HepG2 (cell line): ENCODE measurements at regions not wholly inside any gene's neighbourhood (a gene's known extent, or its start where the extent isn't known, plus 50 kb on each side); places are given as distances from the start of the nearest gene placed in this dataset.

Experiments
- ATAC-seq: fragments of 200-7000 bp; cut with Tn5 transposase; 3 replicates; pipeline ENCODE4 v1.9.1; 2020; ENCODE audit warnings: mild to moderate bottlenecking, moderate library complexity
- BruUV-seq: library from RNA; stranded (reverse); fragments of 400-500 nt; replicated peaks from 2 replicates; lab custom pipeline; 2021; lab: Mats Ljungman, UMichigan
- CTCF ChIA-PET: fragments of 300-600 bp; formaldehyde crosslinking; extraction: SDS; loops from one replicate; lab custom pipeline; 2021; ENCODE audit warnings: low total read pairs, inconsistent platforms, low intra/inter-chr PET ratio; lab: Yijun Ruan, JAX
- POLR2A ChIA-PET: fragments of 350-600 bp; sonication (Branson Sonifier 250); formaldehyde crosslinking; loops from one replicate; lab custom pipeline; 2020; ENCODE audit warnings: antibody characterized with exemption, inconsistent platforms; lab: Yijun Ruan, JAX
- DNase-seq: peaks from one replicate; pipeline ENCODE4 v3.0.0-alpha.2; 2015; ENCODE audit warnings: low spot score
- FAIRE-seq: peaks from 3 replicates; lab custom pipeline; 2011; peaks lifted over from hg19 to GRCh38; lab: Jason Lieb, UNC
- H2AFZ ChIP-seq: one replicate; pipeline ENCODE4 v1.6.1; 2011; ENCODE audit warnings: low read length, inconsistent platforms
- H3K27ac ChIP-seq: fragments of 300-600 bp; 3 replicates; pipeline ENCODE4 v1.8.0; 2011; ENCODE audit warnings: mixed run types, mild to moderate bottlenecking, mixed read lengths, low read length, inconsistent platforms; ENCODE audit not compliant: insufficient read depth; ENCODE audit errors: extremely low read length
- H3K27me3 ChIP-seq, 2 experiments: fragments of 200-600 bp in 1 of 2; 2 replicates in 1 of 2; 3 replicates in 1 of 2; pipeline versions ENCODE4 v1.6.0 to v1.8.0; 2011; ENCODE audit warnings: low read length in 2 of 2, mild to moderate bottlenecking in 2 of 2, moderate library complexity in 2 of 2, inconsistent platforms in 1 of 2; ENCODE audit not compliant: insufficient read depth in 2 of 2, control insufficient read depth in 1 of 2
- H3K36me3 ChIP-seq, 2 experiments: fragments of 200-600 bp in 1 of 2; replicated peaks in 1 of 2; 2 replicates in 1 of 2; 3 replicates in 1 of 2; pipeline versions ENCODE4 v1.5.1 to v1.8.0; 2011; ENCODE audit warnings: low read length in 2 of 2, inconsistent platforms in 1 of 2; ENCODE audit not compliant: insufficient read depth in 2 of 2, control insufficient read depth in 1 of 2
- H3K4me1 ChIP-seq: 2 replicates; pipeline ENCODE4 v1.5.1; 2012; ENCODE audit warnings: low read length, inconsistent platforms; ENCODE audit not compliant: insufficient read depth
- H3K4me2 ChIP-seq: 2 replicates; pipeline ENCODE4 v1.6.0; 2011; ENCODE audit warnings: low read depth, low read length, inconsistent platforms
- H3K4me3 ChIP-seq, 3 experiments: fragments of 200-600 bp in 1 of 3; sonication (generic), shearing (Covaris generic) in 1 of 3; replicated peaks in 1 of 3; 2 replicates each; pipeline ENCODE4 v1.5.1; 2011 to 2016; ENCODE audit warnings: low read length in 3 of 3, inconsistent platforms in 2 of 3, low read depth in 2 of 3, mild to moderate bottlenecking in 2 of 3, control low read depth in 1 of 3, mixed read lengths in 1 of 3; ENCODE audit not compliant: insufficient read depth in 1 of 3
- H3K79me2 ChIP-seq: one replicate; pipeline ENCODE4 v1.6.1; 2011; ENCODE audit warnings: low read length, inconsistent platforms; ENCODE audit not compliant: insufficient read depth
- H3K9ac ChIP-seq: 2 replicates; pipeline ENCODE4 v1.6.0; 2011; ENCODE audit warnings: mild to moderate bottlenecking, low read depth, low read length, inconsistent platforms; ENCODE audit not compliant: insufficient read depth
- H3K9me3 ChIP-seq: 2 replicates; pipeline ENCODE4 v1.5.1; 2012; ENCODE audit warnings: mild to moderate bottlenecking, low read length
- H4K20me1 ChIP-seq: 2 replicates; pipeline ENCODE4 v1.6.0; 2011; ENCODE audit warnings: inconsistent platforms, mild to moderate bottlenecking, low read length, moderate library complexity; ENCODE audit not compliant: insufficient read depth
- ATAD3A ChIP-seq: sonication (generic); formaldehyde crosslinking; IDR thresholded peaks from 2 replicates; pipeline ENCODE4 v1.4.0; 2020; ENCODE audit warnings: missing genetic modification reagents
- GZF1 ChIP-seq: sonication (generic); formaldehyde crosslinking; IDR thresholded peaks from 2 replicates; pipeline ENCODE4 v1.5.1; 2020; ENCODE audit warnings: mild to moderate bottlenecking, missing genetic modification reagents
- KLF6 ChIP-seq: IDR thresholded peaks from 2 replicates; pipeline ENCODE4 v1.8.0; 2016; ENCODE audit warnings: missing biosample characterization, missing genetic modification reagents
- LBX2 ChIP-seq: sonication (generic); formaldehyde crosslinking; IDR thresholded peaks from 2 replicates; pipeline ENCODE4 v1.5.0; 2020; ENCODE audit warnings: missing genetic modification reagents, mild to moderate bottlenecking, borderline replicate concordance
- POLR2A ChIP-seq, 2 experiments: IDR thresholded peaks; 2 replicates each; pipeline ENCODE4 v1.6.1; 2011; ENCODE audit warnings: low read depth in 2 of 2, low read length in 2 of 2, mild to moderate bottlenecking in 1 of 2, moderate library complexity in 1 of 2; ENCODE audit not compliant: insufficient read depth in 1 of 2
- SIX1 ChIP-seq: sonication (generic); formaldehyde crosslinking; IDR thresholded peaks from 2 replicates; pipeline ENCODE4 v1.4.0; 2020; ENCODE audit warnings: missing genetic modification reagents, borderline replicate concordance
- SP2 ChIP-seq: sonication (generic); formaldehyde crosslinking; IDR thresholded peaks from 2 replicates; pipeline ENCODE4 v1.5.1; 2020; ENCODE audit warnings: mild to moderate bottlenecking, missing genetic modification reagents
- TEF ChIP-seq: sonication (generic); formaldehyde crosslinking; IDR thresholded peaks from 2 replicates; pipeline ENCODE4 v1.5.0; 2020; ENCODE audit warnings: missing genetic modification reagents
- THAP11 ChIP-seq: IDR thresholded peaks from 2 replicates; pipeline ENCODE4 v1.6.1; 2016; ENCODE audit warnings: missing biosample characterization, missing genetic modification reagents
- ZNF138 ChIP-seq: sonication (generic); formaldehyde crosslinking; IDR thresholded peaks from 2 replicates; pipeline ENCODE4 v1.5.0; 2020; ENCODE audit warnings: mild to moderate bottlenecking, low read depth, missing genetic modification reagents
- ZNF264 ChIP-seq: sonication (generic); formaldehyde crosslinking; IDR thresholded peaks from 2 replicates; pipeline ENCODE4 v1.4.0; 2020; ENCODE audit warnings: missing genetic modification reagents
- ZNF430 ChIP-seq: sonication (generic); formaldehyde crosslinking; IDR thresholded peaks from 2 replicates; pipeline ENCODE4 v1.9.0; 2021; ENCODE audit warnings: mild to moderate bottlenecking, missing genetic modification reagents
- whole genome bisulfite sequencing: methylation state at CpG from one replicate; pipeline ENCODE4 v1.1.6; 2017; ENCODE audit warnings: low lambda C conversion rate; 5-methylcytosine and 5-hydroxymethylcytosine counted together
- in situ Hi-C: cut with HindIII; loops from 2 replicates; pipeline ENCODE4 v1.10.0; 2017; ENCODE audit warnings: low pct_unique_long_range_greater_than_20kb; ENCODE audit not compliant: extremely low pct_ligation_motif_present
- intact Hi-C: fragments of 100-400 bp; cut with micrococcal nuclease; formaldehyde crosslinking; loops from one replicate; pipeline ENCODE4 v1.10.0; 2022; ENCODE audit not compliant: unreplicated experiment
- TF ChIP-seq, protein P1 (sequence below): sonication (generic); formaldehyde crosslinking; IDR thresholded peaks from 2 replicates; pipeline ENCODE4 v1.5.0; 2020; ENCODE audit warnings: missing genetic modification reagents

DNA sequence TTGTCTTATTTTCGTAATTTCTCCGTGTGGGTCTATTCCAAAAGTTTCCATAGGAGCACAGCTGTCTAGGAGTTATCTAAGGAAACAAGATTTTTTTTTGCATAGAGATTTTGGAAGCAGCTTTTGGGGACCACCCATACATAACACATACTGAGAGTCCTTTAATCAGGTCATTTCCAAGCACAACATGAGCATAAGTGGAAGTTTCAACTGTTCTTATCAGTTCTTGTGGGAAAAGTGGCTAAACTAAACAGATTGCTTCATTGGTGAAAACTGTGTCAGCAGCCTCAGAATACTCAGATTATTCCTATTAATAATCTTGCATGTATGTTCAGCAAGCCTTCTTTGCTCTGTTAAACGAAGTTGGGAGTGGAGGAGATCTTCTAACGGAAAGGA, 153.6 kb upstream of the TYRP1 start:
- H3K36me3 ChIP-seq = no peaks in the 10 kb centered on the region
- WGBS = 62% methylated on average over 4 of the region's 4 CpGs
- FAIRE-seq (no peak), ATAC-seq (no peak), DNase-seq (no peak)
- H3K27me3 ChIP-seq = no peaks in the 10 kb centered on the region
- H3K4me3 ChIP-seq = no peak overlapping the region
- peaks cover 5% of the 10 kb centered on the region; the same call in 1 of the 2 replicates for H3K9me3 ChIP-seq
- no peak overlapping the region for H3K4me2 ChIP-seq
- no peak overlapping the region for H3K9ac ChIP-seq
- ChIA-PET POLR2A (no interaction called here), CTCF (no interaction called here)
- no peaks in the 10 kb centered on the region for H3K79me2 ChIP-seq
- H3K27ac ChIP-seq = no peak overlapping the region
- H2AFZ ChIP-seq = no peak overlapping the region
- no peaks in the 10 kb centered on the region for H3K4me1 ChIP-seq
- intact Hi-C loops (no loop called here), in situ Hi-C loops (no loop called here)
- no peaks in the 10 kb centered on the region for H4K20me1 ChIP-seq
- no peak for TF ChIP-seq ATAD3A (CRISPR knock-in tag)
- TF ChIP-seq THAP11 = no peak
- TF ChIP-seq, protein P1, sequence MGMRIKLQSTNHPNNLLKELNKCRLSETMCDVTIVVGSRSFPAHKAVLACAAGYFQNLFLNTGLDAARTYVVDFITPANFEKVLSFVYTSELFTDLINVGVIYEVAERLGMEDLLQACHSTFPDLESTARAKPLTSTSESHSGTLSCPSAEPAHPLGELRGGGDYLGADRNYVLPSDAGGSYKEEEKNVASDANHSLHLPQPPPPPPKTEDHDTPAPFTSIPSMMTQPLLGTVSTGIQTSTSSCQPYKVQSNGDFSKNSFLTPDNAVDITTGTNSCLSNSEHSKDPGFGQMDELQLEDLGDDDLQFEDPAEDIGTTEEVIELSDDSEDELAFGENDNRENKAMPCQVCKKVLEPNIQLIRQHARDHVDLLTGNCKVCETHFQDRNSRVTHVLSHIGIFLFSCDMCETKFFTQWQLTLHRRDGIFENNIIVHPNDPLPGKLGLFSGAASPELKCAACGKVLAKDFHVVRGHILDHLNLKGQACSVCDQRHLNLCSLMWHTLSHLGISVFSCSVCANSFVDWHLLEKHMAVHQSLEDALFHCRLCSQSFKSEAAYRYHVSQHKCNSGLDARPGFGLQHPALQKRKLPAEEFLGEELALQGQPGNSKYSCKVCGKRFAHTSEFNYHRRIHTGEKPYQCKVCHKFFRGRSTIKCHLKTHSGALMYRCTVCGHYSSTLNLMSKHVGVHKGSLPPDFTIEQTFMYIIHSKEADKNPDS (CRISPR knock-in tag) = no peak
- no peak for TF ChIP-seq ZNF138 (CRISPR knock-in tag)
- no peak for TF ChIP-seq TEF (CRISPR knock-in tag)
- TF ChIP-seq ZNF430 (CRISPR knock-in tag) = no peak
- TF ChIP-seq KLF6 (CRISPR knock-in tag) = no peak
- TF ChIP-seq GZF1 = no peak
- no peak for TF ChIP-seq LBX2 (CRISPR knock-in tag)
- no peak for TF ChIP-seq POLR2A (IDR thresholded peaks at IDR 0.05; ENCODE audit: insufficient read depth in 1 of 2, low read depth in 2 of 2, low read length in 2 of 2)
- no peak for TF ChIP-seq ZNF264 (CRISPR knock-in tag)
- no peak for TF ChIP-seq SIX1 (CRISPR knock-in tag)
- TF ChIP-seq SP2 (CRISPR knock-in tag) = no peak
- no TSS peak for BruUV-seq
